Testis (tissue), 2 donors: ENCODE measurements at regions not wholly inside any gene's neighbourhood (a gene's known extent, or its start where the extent isn't known, plus 50 kb on each side); places are given as distances from the start of the nearest gene placed in this dataset.

Source experiments
- DNase-seq: peaks from one replicate; pipeline ENCODE4 v3.0.0-alpha.2; 2019
- H3K27ac ChIP-seq, 2 donors: fragments of 200-600 bp; sonication (generic); one replicate each; pipeline ENCODE4 v1.5.1; 2019
- H3K27me3 ChIP-seq: fragments of 200-600 bp; sonication (generic); one replicate; pipeline ENCODE4 v1.5.1; 2019
- H3K36me3 ChIP-seq: fragments of 200-600 bp; sonication (generic); one replicate; pipeline ENCODE4 v1.5.1; 2017; ENCODE audit warnings: low read depth; ENCODE audit errors: missing control alignments
- H3K4me1 ChIP-seq: fragments of 200-600 bp; sonication (generic); one replicate; pipeline ENCODE4 v1.5.1; 2019
- H3K4me3 ChIP-seq, 2 donors: fragments of 200-600 bp; sonication (generic); one replicate each; pipeline ENCODE4 v1.5.1; 2017 to 2019
- H3K9me3 ChIP-seq: fragments of 200-600 bp; sonication (generic); one replicate; pipeline ENCODE4 v1.5.1; 2017
- POLR2A ChIP-seq: fragments of 450-650 bp; IDR thresholded peaks from one replicate; pipeline ENCODE4 v1.6.1; 2017; ENCODE audit warnings: antibody characterized with exemption, mild to moderate bottlenecking, moderate library complexity
- WGBS, 2 donors: methylation state at CpG; one replicate each; pipeline ENCODE4 v1.1.5; 2018; 5-methylcytosine and 5-hydroxymethylcytosine counted together
- intact Hi-C: fragments of 100-400 bp; cut with DNase I; formaldehyde crosslinking; loops from one replicate; pipeline ENCODE4 v1.15.1; 2023; ENCODE audit warnings: low total_unique reads
- TF ChIP-seq, protein P1 (sequence below), 3 experiments: fragments of 450-650 bp in 2 of 3; fragments of 200-600 bp in 1 of 3; sonication (generic) in 1 of 3; IDR thresholded peaks; one replicate each; pipeline ENCODE4 v1.5.1; 2016 to 2019; ENCODE audit warnings: antibody characterized with exemption in 3 of 3, mild to moderate bottlenecking in 2 of 3, moderate library complexity in 1 of 3

DNA sequence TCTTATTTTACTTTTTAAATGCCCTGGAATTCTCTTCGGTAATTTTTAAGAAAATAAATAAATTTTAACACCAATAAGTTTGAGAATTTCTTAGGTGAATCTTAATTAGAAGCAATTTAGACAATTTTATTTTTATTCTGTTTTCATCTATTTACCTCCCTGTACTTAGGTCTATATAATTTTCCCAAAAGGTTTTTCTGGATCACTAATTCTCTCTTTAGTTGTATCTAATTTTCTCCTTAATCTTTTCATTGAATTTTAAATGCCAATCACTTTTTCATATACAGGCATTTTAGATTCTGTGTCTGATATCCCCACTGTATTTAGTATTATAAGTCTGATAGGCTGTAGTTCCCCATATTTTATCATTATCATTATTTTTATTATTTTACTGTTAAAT is 845.3 kb downstream of the TRIML1 start:
- Histone ChIP-seq H3K27ac (no peak overlapping the region), H3K4me3 (no peak overlapping the region), H3K27me3 (no peaks in the 10 kb centered on the region), H3K9me3 (no peaks in the 10 kb centered on the region), H3K36me3 (no peaks in the 10 kb centered on the region), H3K4me1 (no peaks in the 10 kb centered on the region)
- TF ChIP-seq, protein P1, sequence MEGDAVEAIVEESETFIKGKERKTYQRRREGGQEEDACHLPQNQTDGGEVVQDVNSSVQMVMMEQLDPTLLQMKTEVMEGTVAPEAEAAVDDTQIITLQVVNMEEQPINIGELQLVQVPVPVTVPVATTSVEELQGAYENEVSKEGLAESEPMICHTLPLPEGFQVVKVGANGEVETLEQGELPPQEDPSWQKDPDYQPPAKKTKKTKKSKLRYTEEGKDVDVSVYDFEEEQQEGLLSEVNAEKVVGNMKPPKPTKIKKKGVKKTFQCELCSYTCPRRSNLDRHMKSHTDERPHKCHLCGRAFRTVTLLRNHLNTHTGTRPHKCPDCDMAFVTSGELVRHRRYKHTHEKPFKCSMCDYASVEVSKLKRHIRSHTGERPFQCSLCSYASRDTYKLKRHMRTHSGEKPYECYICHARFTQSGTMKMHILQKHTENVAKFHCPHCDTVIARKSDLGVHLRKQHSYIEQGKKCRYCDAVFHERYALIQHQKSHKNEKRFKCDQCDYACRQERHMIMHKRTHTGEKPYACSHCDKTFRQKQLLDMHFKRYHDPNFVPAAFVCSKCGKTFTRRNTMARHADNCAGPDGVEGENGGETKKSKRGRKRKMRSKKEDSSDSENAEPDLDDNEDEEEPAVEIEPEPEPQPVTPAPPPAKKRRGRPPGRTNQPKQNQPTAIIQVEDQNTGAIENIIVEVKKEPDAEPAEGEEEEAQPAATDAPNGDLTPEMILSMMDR (IDR thresholded peaks at IDR 0.05): no peak
- no peak for TF ChIP-seq POLR2A
- intact Hi-C loops: no loop called here
- no peak for DNase-seq
- 93 to 98% methylated on average over 1 of the region's 1 CpG for whole genome bisulfite sequencing, 2 donors

GRCh38 chr4:188986271-188986689 is 847.0 kb downstream of the TRIML1 start:
- 65 to 68% methylated on average over 2 of the region's 2 CpGs for WGBS, 2 donors
- TF ChIP-seq POLR2A: no peak
- TF ChIP-seq, protein P1 (IDR thresholded peaks at IDR 0.05): no peak
- intact Hi-C loops: no loop called here
- no peaks in the 10 kb centered on the region for H3K27me3 ChIP-seq
- no peaks in the 10 kb centered on the region for H3K36me3 ChIP-seq
- DNase-seq: no peak
- H3K9me3 ChIP-seq: no peaks in the 10 kb centered on the region
- H3K27ac ChIP-seq: no peak overlapping the region
- H3K4me3 ChIP-seq: no peak overlapping the region
- H3K4me1 ChIP-seq: no peaks in the 10 kb centered on the region

DNA sequence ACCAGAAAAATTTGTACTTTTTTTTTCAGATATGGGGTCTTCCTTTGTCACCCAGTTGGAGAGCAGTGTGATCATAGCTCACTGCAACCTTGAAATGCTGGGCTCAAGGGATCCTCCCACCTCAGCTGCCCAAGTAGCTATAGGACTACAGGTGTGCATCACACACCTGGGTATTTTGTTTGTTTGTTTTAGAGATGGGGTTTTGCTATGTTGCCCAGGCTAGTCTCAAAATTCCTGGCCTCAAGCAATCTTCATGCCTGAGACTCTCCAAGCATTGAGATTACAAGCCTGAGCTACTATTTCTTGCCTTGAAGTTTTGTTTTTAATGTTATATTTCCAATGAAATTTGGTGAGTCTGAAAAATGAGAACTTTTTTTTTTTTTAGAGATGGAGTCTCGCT is 847.8 kb downstream of the TRIML1 start:
- Histone ChIP-seq H3K4me3 (no peak overlapping the region), H3K27ac (no peak overlapping the region), H3K27me3 (no peaks in the 10 kb centered on the region), H3K9me3 (no peaks in the 10 kb centered on the region), H3K36me3 (no peaks in the 10 kb centered on the region), H3K4me1 (no peaks in the 10 kb centered on the region)
- no peak for DNase-seq
- 100% methylated on average over 1 of the region's 1 CpG for WGBS, 2 donors
- intact Hi-C loops: no loop called here
- no peak for TF ChIP-seq POLR2A

DNA sequence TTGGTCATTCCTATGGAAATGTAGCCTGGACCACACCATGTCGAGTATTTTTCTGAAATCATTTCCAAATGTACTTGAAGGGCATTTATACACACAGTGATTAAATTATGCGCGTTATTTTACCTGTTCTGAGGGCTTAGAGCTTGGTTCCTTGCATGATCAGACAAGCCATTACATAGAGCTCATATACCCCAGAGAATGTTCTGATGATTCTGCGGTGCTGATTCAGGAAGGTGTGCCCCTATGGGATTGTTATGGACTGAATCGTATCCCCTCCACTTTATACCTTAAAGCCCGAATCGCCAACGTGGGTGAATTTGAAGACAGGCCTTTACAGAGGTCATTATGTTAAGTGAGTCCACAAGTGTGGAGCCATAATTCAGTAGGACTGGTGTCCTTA is 848.9 kb downstream of the TRIML1 start:
- no peak overlapping the region for H3K4me3 ChIP-seq
- H3K36me3 ChIP-seq: no peaks in the 10 kb centered on the region
- no peak for DNase-seq
- intact Hi-C loops: no loop called here
- no peak for TF ChIP-seq POLR2A
- TF ChIP-seq, protein P1 (IDR thresholded peaks at IDR 0.05): no peak
- no peaks in the 10 kb centered on the region for H3K4me1 ChIP-seq
- 91 to 93% methylated on average over 8 of the region's 8 CpGs for WGBS, 2 donors
- H3K9me3 ChIP-seq: no peaks in the 10 kb centered on the region
- no peak overlapping the region for H3K27ac ChIP-seq
- H3K27me3 ChIP-seq: no peaks in the 10 kb centered on the region

DNA sequence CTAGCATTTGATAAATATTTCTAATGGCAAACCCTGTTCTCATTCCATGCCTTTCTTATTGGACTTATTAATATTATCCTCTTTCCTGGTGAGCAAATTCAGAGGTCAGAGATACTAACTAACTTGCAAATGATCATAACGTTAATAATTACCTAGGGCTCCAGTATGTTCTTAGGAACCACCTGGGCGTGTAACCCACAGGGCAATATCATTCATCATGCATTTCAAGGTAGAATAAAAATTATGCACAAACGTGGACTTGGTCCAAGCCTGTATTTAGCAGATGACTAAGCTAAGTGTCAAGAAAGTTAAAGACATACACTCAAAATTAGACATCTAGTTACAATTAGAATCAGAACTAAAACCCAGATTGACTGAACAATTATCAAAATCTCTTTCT is 850.1 kb downstream of the TRIML1 start:
- no peak overlapping the region for H3K27ac ChIP-seq
- no peak for TF ChIP-seq POLR2A
- TF ChIP-seq, protein P1 (IDR thresholded peaks at IDR 0.05): no peak
- intact Hi-C loops: no loop called here
- H3K36me3 ChIP-seq: no peaks in the 10 kb centered on the region
- H3K9me3 ChIP-seq: no peaks in the 10 kb centered on the region
- no peaks in the 10 kb centered on the region for H3K4me1 ChIP-seq
- H3K4me3 ChIP-seq: no peak overlapping the region
- H3K27me3 ChIP-seq: no peaks in the 10 kb centered on the region
- 73 to 83% methylated on average over 3 of the region's 3 CpGs for WGBS, 2 donors
- DNase-seq: no peak
